Sigmoid colon (tissue), 4 donors: ENCODE measurements at regions not wholly inside any gene's neighbourhood (a gene's known extent, or its start where the extent isn't known, plus 50 kb on each side); places are given as distances from the start of the nearest gene placed in this dataset.
"Not testable (repeated sequence)": the region's sequence is repeated elsewhere in the genome, so short reads cannot be mapped to it uniquely, and the experiment has no call there.

Source experiments
- CTCF ChIP-seq, 4 experiments: fragments of 450-650 bp in 3 of 4; fragments of 200-600 bp in 1 of 4; IDR thresholded peaks; one replicate each; pipeline ENCODE4 v1.5.1; 2016 to 2019; ENCODE audit warnings: antibody characterized with exemption in 4 of 4, mild to moderate bottlenecking in 3 of 4, moderate library complexity in 2 of 4
- POLR2AphosphoS5 ChIP-seq, 4 donors: sonication (generic); formaldehyde crosslinking; IDR thresholded peaks; one replicate each; pipeline ENCODE4 v1.6.1; 2017; ENCODE audit warnings: antibody characterized with exemption in 4 of 4

DNA sequence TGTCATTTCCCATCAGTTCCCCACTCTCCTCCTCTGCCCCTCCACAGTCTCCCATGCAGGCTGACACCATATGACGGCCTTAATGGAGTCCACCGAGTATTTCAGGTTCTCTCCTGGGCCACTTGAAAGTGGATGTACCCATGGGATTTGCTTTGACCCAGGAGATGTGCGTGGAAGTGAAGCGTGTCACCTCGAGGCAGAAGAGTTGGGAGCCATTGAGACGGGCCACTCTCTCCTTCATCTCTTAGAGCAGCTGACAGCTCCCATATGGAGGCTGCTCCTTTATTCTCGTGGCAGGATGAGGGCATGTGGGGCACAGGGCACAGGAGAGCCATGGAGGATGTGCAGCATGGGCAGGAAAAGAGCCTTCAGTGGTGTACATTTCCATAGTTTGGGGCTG, 144.7 kb upstream of the CRYM start:
- TF ChIP-seq CTCF, POLR2AphosphoS5 (IDR thresholded peaks at IDR 0.05): not testable (repeated sequence)
